ENCODE measurements at regions not wholly inside any gene's neighbourhood (a gene's known extent, or its start where the extent isn't known, plus 50 kb on each side); places are given as distances from the start of the nearest gene placed in this dataset.

- TF ChIP-seq CTCF (IDR thresholded peaks at IDR 0.05) = no peak
- no peak for TF ChIP-seq POLR2A (IDR thresholded peaks at IDR 0.05)
- TF ChIP-seq EP300 (IDR thresholded peaks at IDR 0.05) = no peak
These were observed 262.5 kb upstream of the RAB6C start for GRCh38 chr2:129716781-129717559.

All from gastroesophageal sphincter (tissue), 3 donors.